Central memory CD8-positive, alpha-beta T cell (primary cell): ENCODE measurements at regions not wholly inside any gene's neighbourhood (a gene's known extent, or its start where the extent isn't known, plus 50 kb on each side); places are given as distances from the start of the nearest gene placed in this dataset.
A peak's percentile ranks its signal among the peaks of the same experiment; 100 is the strongest.

Experiments
- ATAC-seq: fragments of 150-1000 bp; cut with Tn5 transposase; replicated peaks from 2 replicates; pipeline ENCODE4 v1.10.0; 2022; ENCODE audit warnings: mild to moderate bottlenecking, moderate FRiP score, moderate number of reproducible peaks; ENCODE audit not compliant: poor library complexity, severe bottlenecking; ENCODE audit errors: extremely low read depth
- DNase-seq, 2 donors: peaks; one replicate each; pipeline ENCODE4 v3.0.0; 2021; ENCODE audit warnings: low spot score in 2 of 2
- H3K27ac Mint-ChIP-seq: one replicate; pipeline ENCODE4 v1.8.0; 2022; ENCODE audit warnings: low read depth, mild to moderate bottlenecking, moderate library complexity, mixed read lengths
- H3K27me3 Mint-ChIP-seq: one replicate; pipeline ENCODE4 v1.8.0; 2022; ENCODE audit warnings: mixed read lengths
- H3K36me3 Mint-ChIP-seq: one replicate; pipeline ENCODE4 v1.8.0; 2022; ENCODE audit warnings: mild to moderate bottlenecking, moderate library complexity, mixed read lengths; ENCODE audit not compliant: insufficient read depth
- H3K4me1 Mint-ChIP-seq: one replicate; pipeline ENCODE4 v1.8.0; 2022; ENCODE audit warnings: mixed read lengths
- H3K4me3 Mint-ChIP-seq: one replicate; pipeline ENCODE4 v1.8.0; 2022; ENCODE audit warnings: mild to moderate bottlenecking, moderate library complexity, mixed read lengths
- H3K9me3 Mint-ChIP-seq: one replicate; pipeline ENCODE4 v1.8.0; 2022; ENCODE audit warnings: mixed read lengths

GRCh38 chr2:128491692-128492244 is 173.1 kb upstream of the HS6ST1 start:
- H3K27ac Mint-ChIP-seq, result no peak overlapping the region
- no peak overlapping the region for H3K4me3 Mint-ChIP-seq
- no peaks in the 10 kb centered on the region for H3K36me3 Mint-ChIP-seq
- ATAC-seq (no peak), DNase-seq (no peak)
- peaks cover 45% of the 10 kb centered on the region for H3K27me3 Mint-ChIP-seq
- no peaks in the 10 kb centered on the region for H3K4me1 Mint-ChIP-seq
- H3K9me3 Mint-ChIP-seq, result peaks cover 5% of the 10 kb centered on the region

- Mint-ChIP-seq H3K9me3 (peaks cover 5% of the 10 kb centered on the region), H3K27ac (no peak overlapping the region), H3K27me3 (peaks cover 36% of the 10 kb centered on the region), H3K4me3 (no peak overlapping the region), H3K4me1 (no peaks in the 10 kb centered on the region), H3K36me3 (peaks cover under 1% of the 10 kb centered on the region)
- ATAC-seq (no peak), DNase-seq (no peak)
These were observed 174.5 kb upstream of the HS6ST1 start for GRCh38 chr2:128492966-128493811.

GRCh38 chr2:128493880-128494279 is 175.2 kb upstream of the HS6ST1 start:
- ATAC-seq (no peak), DNase-seq (no peak)
- H3K27ac Mint-ChIP-seq, result no peak overlapping the region
- H3K9me3 Mint-ChIP-seq, result peaks cover 5% of the 10 kb centered on the region
- H3K4me3 Mint-ChIP-seq, result no peak overlapping the region
- peaks cover 42% of the 10 kb centered on the region for H3K27me3 Mint-ChIP-seq
- peaks cover 3% of the 10 kb centered on the region for H3K36me3 Mint-ChIP-seq
- H3K4me1 Mint-ChIP-seq, result no peaks in the 10 kb centered on the region

- H3K27ac Mint-ChIP-seq, result no peak overlapping the region
- H3K27me3 Mint-ChIP-seq, result peaks cover 42% of the 10 kb centered on the region
- peaks cover 5% of the 10 kb centered on the region for H3K9me3 Mint-ChIP-seq
- no peak for DNase-seq
- H3K36me3 Mint-ChIP-seq, result peaks cover 3% of the 10 kb centered on the region
- no peaks in the 10 kb centered on the region for H3K4me1 Mint-ChIP-seq
- no peak overlapping the region for H3K4me3 Mint-ChIP-seq
- ATAC-seq, result no peak
These were observed 175.6 kb upstream of the HS6ST1 start for GRCh38 chr2:128494307-128494639.

GRCh38 chr2:128494640-128495321 is 176.1 kb upstream of the HS6ST1 start:
- Mint-ChIP-seq H3K27ac (no peak overlapping the region), H3K36me3 (peaks cover 3% of the 10 kb centered on the region), H3K9me3 (peaks cover 5% of the 10 kb centered on the region), H3K4me3 (no peak overlapping the region), H3K4me1 (no peaks in the 10 kb centered on the region), H3K27me3 (peaks cover 42% of the 10 kb centered on the region)
- no peak for ATAC-seq
- DNase-seq, result no peak

- Mint-ChIP-seq H3K27me3 (peaks cover 34% of the 10 kb centered on the region), H3K9me3 (peaks cover 5% of the 10 kb centered on the region), H3K36me3 (peaks cover 3% of the 10 kb centered on the region), H3K27ac (no peak overlapping the region), H3K4me1 (no peaks in the 10 kb centered on the region), H3K4me3 (no peak overlapping the region)
- no peak for DNase-seq
- ATAC-seq, result no peak
These were observed 177.4 kb upstream of the HS6ST1 start for GRCh38 chr2:128495996-128496547.

GRCh38 chr2:128496700-128497099 is 178.0 kb upstream of the HS6ST1 start:
- peaks cover 5% of the 10 kb centered on the region for H3K9me3 Mint-ChIP-seq
- peaks cover 3% of the 10 kb centered on the region for H3K36me3 Mint-ChIP-seq
- H3K4me3 Mint-ChIP-seq, result no peak overlapping the region
- no peak overlapping the region for H3K27ac Mint-ChIP-seq
- H3K27me3 Mint-ChIP-seq, result peaks cover 27% of the 10 kb centered on the region
- no peak for DNase-seq
- ATAC-seq, result no peak
- H3K4me1 Mint-ChIP-seq, result no peaks in the 10 kb centered on the region

- H3K9me3 Mint-ChIP-seq, result peaks cover 5% of the 10 kb centered on the region
- ATAC-seq (no peak), DNase-seq (no peak)
- H3K36me3 Mint-ChIP-seq, result peaks cover 3% of the 10 kb centered on the region
- H3K27me3 Mint-ChIP-seq, result peaks cover 25% of the 10 kb centered on the region
- H3K27ac Mint-ChIP-seq, result no peak overlapping the region
- no peaks in the 10 kb centered on the region for H3K4me1 Mint-ChIP-seq
- H3K4me3 Mint-ChIP-seq, result no peak overlapping the region
These were observed 178.8 kb upstream of the HS6ST1 start for GRCh38 chr2:128497461-128497860.

GRCh38 chr2:128498086-128498485 is 179.4 kb upstream of the HS6ST1 start:
- no peak overlapping the region for H3K27ac Mint-ChIP-seq

GRCh38 chr2:128498589-128498988 is 179.9 kb upstream of the HS6ST1 start:
- Mint-ChIP-seq H3K4me3 (no peak overlapping the region), H3K36me3 (peaks cover 3% of the 10 kb centered on the region), H3K4me1 (no peaks in the 10 kb centered on the region), H3K27me3 (peaks cover 25% of the 10 kb centered on the region), H3K9me3 (no peaks in the 10 kb centered on the region), H3K27ac (no peak overlapping the region)
- DNase-seq (no peak), ATAC-seq (no peak)

More at GRCh38 chr2:128498086-128498485, 179.4 kb upstream of the HS6ST1 start:
- Mint-ChIP-seq H3K27me3 (peaks cover 25% of the 10 kb centered on the region), H3K9me3 (no peaks in the 10 kb centered on the region), H3K4me1 (no peaks in the 10 kb centered on the region), H3K4me3 (no peak overlapping the region), H3K36me3 (peaks cover 3% of the 10 kb centered on the region)
- no peak for DNase-seq
- ATAC-seq, result no peak

GRCh38 chr2:128499367-128500137 is 180.9 kb upstream of the HS6ST1 start:
- ATAC-seq, result peak; percentile 10
- H3K36me3 Mint-ChIP-seq, result peaks cover 3% of the 10 kb centered on the region
- no peaks in the 10 kb centered on the region for H3K9me3 Mint-ChIP-seq
- H3K27ac Mint-ChIP-seq, result no peak overlapping the region
- H3K27me3 Mint-ChIP-seq, result peaks cover 25% of the 10 kb centered on the region
- H3K4me3 Mint-ChIP-seq, result no peak overlapping the region
- no peak for DNase-seq
- H3K4me1 Mint-ChIP-seq, result no peaks in the 10 kb centered on the region

- H3K4me3 Mint-ChIP-seq, result no peak overlapping the region
- H3K27me3 Mint-ChIP-seq, result peaks cover 25% of the 10 kb centered on the region
- no peak for DNase-seq
- ATAC-seq, result no peak
- H3K9me3 Mint-ChIP-seq, result no peaks in the 10 kb centered on the region
- no peak overlapping the region for H3K27ac Mint-ChIP-seq
- H3K4me1 Mint-ChIP-seq, result no peaks in the 10 kb centered on the region
- peaks cover 3% of the 10 kb centered on the region for H3K36me3 Mint-ChIP-seq
These were observed 181.6 kb upstream of the HS6ST1 start for GRCh38 chr2:128500138-128500800.
